SK-N-SH (cell line): ENCODE measurements at regions not wholly inside any gene's neighbourhood (a gene's known extent, or its start where the extent isn't known, plus 50 kb on each side); places are given as distances from the start of the nearest gene placed in this dataset.

Experiments used
- CTCF ChIA-PET: fragments of 300-600, 350-600 bp; formaldehyde crosslinking; extraction: SDS; loops from one replicate; lab custom pipeline; 2021; lab: Yijun Ruan, JAX
- POLR2A ChIA-PET: fragments of 350-600 bp; sonication (Branson Sonifier 250); formaldehyde crosslinking; extraction: SDS; loops from one replicate; lab custom pipeline; 2020; ENCODE audit warnings: antibody characterized with exemption, inconsistent platforms; lab: Yijun Ruan, JAX
- DNase-seq: peaks from one replicate; pipeline ENCODE4 v3.0.0; 2012
- H2AFZ ChIP-seq: fragments of 200-600 bp; sonication (generic); 2 replicates; pipeline ENCODE4 v1.8.1; 2016; ENCODE audit warnings: antibody characterized with exemption, mild to moderate bottlenecking, low read depth
- H3F3A ChIP-seq: fragments of 200-600 bp; sonication (generic); replicated peaks from 2 replicates; pipeline ENCODE3; 2016; ENCODE audit warnings: antibody characterized with exemption, mild to moderate bottlenecking; ENCODE audit not compliant: insufficient read depth
- H3K27ac ChIP-seq, 2 experiments: fragments of 200-500 bp in 1 of 2; fragments of 200-600 bp in 1 of 2; sonication (Bioruptor generic) in 1 of 2; sonication (generic), shearing (Covaris generic) in 1 of 2; 2 replicates each; pipeline versions ENCODE4 v1.5.1 to v1.6.1; 2014 to 2016; ENCODE audit warnings: low read depth in 2 of 2, inconsistent platforms in 1 of 2, low read length in 1 of 2, mild to moderate bottlenecking in 1 of 2, mixed read lengths in 1 of 2
- H3K27me3 ChIP-seq: fragments of 200-600 bp; sonication (generic), shearing (Covaris generic); 2 replicates; pipeline ENCODE4 v1.6.1; 2016; ENCODE audit warnings: mixed run types; ENCODE audit not compliant: insufficient read depth
- H3K36me3 ChIP-seq, 2 experiments: fragments of 200-500 bp in 1 of 2; fragments of 200-600 bp in 1 of 2; sonication (Bioruptor generic) in 1 of 2; sonication (generic) in 1 of 2; replicated peaks in 1 of 2; 2 replicates each; pipeline versions ENCODE3 to v1.5.1; 2014 to 2016; ENCODE audit warnings: low read length in 1 of 2, mild to moderate bottlenecking in 1 of 2; ENCODE audit not compliant: insufficient read depth in 2 of 2, control insufficient read depth in 1 of 2
- H3K4me1 ChIP-seq, 2 experiments: fragments of 200-500 bp in 1 of 2; fragments of 200-600 bp in 1 of 2; sonication (Bioruptor generic) in 1 of 2; sonication (generic), shearing (Covaris generic) in 1 of 2; 2 replicates each; pipeline versions ENCODE4 v1.5.1 to v1.6.1; 2014 to 2016; ENCODE audit warnings: low read depth in 1 of 2, low read length in 1 of 2, mixed run types in 1 of 2; ENCODE audit not compliant: insufficient read depth in 2 of 2, control insufficient read depth in 1 of 2
- H3K4me2 ChIP-seq: fragments of 200-600 bp; sonication (generic), shearing (Covaris generic); 2 replicates; pipeline ENCODE4 v1.6.1; 2017; ENCODE audit warnings: mixed run types
- H3K4me3 ChIP-seq, 2 experiments: fragments of 200-500 bp in 1 of 2; fragments of 200-600 bp in 1 of 2; sonication (Bioruptor generic) in 1 of 2; sonication (generic), shearing (Covaris generic) in 1 of 2; 2 replicates each; pipeline versions ENCODE4 v1.5.1 to v1.8.1; 2014 to 2016; ENCODE audit warnings: low read depth in 2 of 2, inconsistent platforms in 1 of 2, low read length in 1 of 2, mild to moderate bottlenecking in 1 of 2, mixed read lengths in 1 of 2, moderate library complexity in 1 of 2
- H3K79me2 ChIP-seq: fragments of 200-600 bp; sonication (generic); 2 replicates; pipeline ENCODE4 v1.8.1; 2017; ENCODE audit warnings: mild to moderate bottlenecking; ENCODE audit not compliant: insufficient read depth
- H3K9ac ChIP-seq: fragments of 200-600 bp; sonication (generic); 2 replicates; pipeline ENCODE4 v1.6.1; 2017; ENCODE audit warnings: mixed run types
- H3K9me2 ChIP-seq: fragments of 200-600 bp; sonication (generic); 2 replicates; pipeline ENCODE4 v1.6.1; 2017; ENCODE audit warnings: mixed run types
- H3K9me3 ChIP-seq: fragments of 200-600 bp; sonication (generic); 2 replicates; pipeline ENCODE4 v1.6.1; 2017; ENCODE audit warnings: mixed run types, mild to moderate bottlenecking, moderate library complexity
- H4K20me1 ChIP-seq: fragments of 200-600 bp; sonication (generic); 2 replicates; pipeline ENCODE4 v1.6.1; 2017; ENCODE audit warnings: mild to moderate bottlenecking, mixed run types; ENCODE audit not compliant: insufficient read depth
- CHD2 ChIP-seq: fragments of 150-350 bp; IDR thresholded peaks from 2 replicates; pipeline ENCODE4 v1.6.1; 2018; ENCODE audit warnings: low read length; ENCODE audit not compliant: partially characterized antibody
- ELF1 ChIP-seq: IDR thresholded peaks from 2 replicates; pipeline ENCODE4 v1.4.0; 2012
- EZH2phosphoT487 ChIP-seq: fragments of 200-600 bp; sonication (generic); IDR thresholded peaks from 2 replicates; pipeline ENCODE4 v1.6.1; 2017; ENCODE audit warnings: low read depth, mixed run types, mild to moderate bottlenecking, antibody characterized with exemption, moderate library complexity, borderline replicate concordance
- FOSL2 ChIP-seq: IDR thresholded peaks from 2 replicates; pipeline ENCODE4 v1.4.0; 2012; ENCODE audit warnings: low read depth, mild to moderate bottlenecking, moderate library complexity, borderline replicate concordance
- FOXJ3 ChIP-seq: sonication (generic); formaldehyde crosslinking; IDR thresholded peaks from 2 replicates; pipeline ENCODE4 v1.5.1; 2020; ENCODE audit warnings: mild to moderate bottlenecking, missing genetic modification reagents
- FOXM1 ChIP-seq: IDR thresholded peaks from 2 replicates; pipeline ENCODE4 v1.4.0; 2012; ENCODE audit warnings: low read depth, mild to moderate bottlenecking
- GABPA ChIP-seq: IDR thresholded peaks from 2 replicates; pipeline ENCODE4 v1.4.0; 2012; ENCODE audit warnings: low read depth, mild to moderate bottlenecking
- JUND ChIP-seq: IDR thresholded peaks from 2 replicates; pipeline ENCODE4 v1.4.0; 2012
- NRF1 ChIP-seq: IDR thresholded peaks from 2 replicates; pipeline ENCODE4 v1.6.1; 2012; ENCODE audit warnings: low read depth, mild to moderate bottlenecking, low read length
- PBX3 ChIP-seq: IDR thresholded peaks from 2 replicates; pipeline ENCODE4; 2012
- POLR2AphosphoS5 ChIP-seq: IDR thresholded peaks from 2 replicates; pipeline ENCODE4 v1.6.1; 2012; ENCODE audit warnings: low read depth, low read length
- RCOR1 ChIP-seq: fragments of 150-350 bp; IDR thresholded peaks from 2 replicates; pipeline ENCODE4 v1.6.1; 2017; ENCODE audit warnings: antibody characterized with exemption, low read length
- RFX5 ChIP-seq: IDR thresholded peaks from 2 replicates; pipeline ENCODE4 v1.6.1; 2012; ENCODE audit warnings: mild to moderate bottlenecking, improper control_type of control experiment, low read length
- RXRA ChIP-seq: IDR thresholded peaks from 2 replicates; pipeline ENCODE4 v1.4.0; 2012; ENCODE audit warnings: low read depth, mild to moderate bottlenecking, borderline replicate concordance
- TAF1 ChIP-seq: IDR thresholded peaks from 2 replicates; pipeline ENCODE4 v1.6.1; 2012; ENCODE audit warnings: low read depth, mild to moderate bottlenecking, low read length, moderate library complexity, borderline replicate concordance
- TCF12 ChIP-seq: IDR thresholded peaks from 2 replicates; pipeline ENCODE4 v1.4.0; 2012
- TEAD4 ChIP-seq: IDR thresholded peaks from 2 replicates; pipeline ENCODE4 v1.4.0; 2012; ENCODE audit warnings: mild to moderate bottlenecking, borderline replicate concordance; ENCODE audit not compliant: insufficient read depth
- USF1 ChIP-seq: IDR thresholded peaks from 2 replicates; pipeline ENCODE4 v1.4.0; 2012; ENCODE audit warnings: low read depth, borderline replicate concordance
- WGBS: methylation state at CpG from one replicate; pipeline ENCODE4 v1.1.6; 2017; ENCODE audit warnings: low lambda C conversion rate; 5-methylcytosine and 5-hydroxymethylcytosine counted together
- TF ChIP-seq, protein P1 (sequence below): fragments of 200-600 bp; sonication (generic); IDR thresholded peaks from 2 replicates; pipeline ENCODE4 v1.6.1; 2017; ENCODE audit warnings: antibody characterized with exemption, mild to moderate bottlenecking, moderate library complexity
- TF ChIP-seq, protein P2 (sequence below): IDR thresholded peaks from 2 replicates; pipeline ENCODE4 v1.4.0; 2012; ENCODE audit warnings: low read depth
- TF ChIP-seq, protein P3 (sequence below): fragments of 150-350 bp; IDR thresholded peaks from 2 replicates; pipeline ENCODE4 v1.6.1; 2017; ENCODE audit warnings: antibody characterized with exemption, low read length, low read depth, borderline replicate concordance
- TF ChIP-seq, protein P4 (sequence below): IDR thresholded peaks from 2 replicates; pipeline ENCODE4 v1.6.1; 2012; ENCODE audit warnings: mild to moderate bottlenecking, low read depth, low read length, moderate library complexity

DNA sequence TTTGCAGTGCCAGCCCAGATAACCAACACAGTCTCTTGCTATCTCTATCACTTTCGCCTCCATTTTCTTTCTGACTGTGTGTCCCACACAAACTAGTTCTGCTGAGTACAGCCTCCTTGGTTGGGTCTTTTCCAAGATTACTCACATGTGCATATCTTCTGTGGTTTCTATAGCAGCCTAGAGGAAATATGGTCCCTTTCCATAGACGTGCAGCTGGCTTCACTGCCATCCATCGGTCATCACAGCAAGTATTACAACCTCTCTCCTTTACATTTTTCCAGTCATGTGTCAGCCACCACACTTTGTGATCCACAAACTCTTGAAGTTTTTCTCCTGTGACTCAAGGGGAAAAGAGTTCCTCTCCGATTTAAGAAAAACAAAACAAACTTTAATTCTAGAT, 893.4 kb upstream of the ADGRL4 start (continued):
- TF ChIP-seq, protein P1, sequence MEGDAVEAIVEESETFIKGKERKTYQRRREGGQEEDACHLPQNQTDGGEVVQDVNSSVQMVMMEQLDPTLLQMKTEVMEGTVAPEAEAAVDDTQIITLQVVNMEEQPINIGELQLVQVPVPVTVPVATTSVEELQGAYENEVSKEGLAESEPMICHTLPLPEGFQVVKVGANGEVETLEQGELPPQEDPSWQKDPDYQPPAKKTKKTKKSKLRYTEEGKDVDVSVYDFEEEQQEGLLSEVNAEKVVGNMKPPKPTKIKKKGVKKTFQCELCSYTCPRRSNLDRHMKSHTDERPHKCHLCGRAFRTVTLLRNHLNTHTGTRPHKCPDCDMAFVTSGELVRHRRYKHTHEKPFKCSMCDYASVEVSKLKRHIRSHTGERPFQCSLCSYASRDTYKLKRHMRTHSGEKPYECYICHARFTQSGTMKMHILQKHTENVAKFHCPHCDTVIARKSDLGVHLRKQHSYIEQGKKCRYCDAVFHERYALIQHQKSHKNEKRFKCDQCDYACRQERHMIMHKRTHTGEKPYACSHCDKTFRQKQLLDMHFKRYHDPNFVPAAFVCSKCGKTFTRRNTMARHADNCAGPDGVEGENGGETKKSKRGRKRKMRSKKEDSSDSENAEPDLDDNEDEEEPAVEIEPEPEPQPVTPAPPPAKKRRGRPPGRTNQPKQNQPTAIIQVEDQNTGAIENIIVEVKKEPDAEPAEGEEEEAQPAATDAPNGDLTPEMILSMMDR, result peak; percentile 38
- TF ChIP-seq FOXM1 (no peak), RFX5 (no peak), TEAD4 (no peak), PBX3 (peak; percentile 59), TCF12 (peak; percentile 79), USF1 (no peak), GABPA (no peak)

- Histone ChIP-seq H3K27me3 (no peaks in the 10 kb centered on the region), H3K9me2 (no peaks in the 10 kb centered on the region), H3K4me1 (peaks cover 0 to 10% of the 10 kb centered on the region in 2 experiments; a peak in 1 of 4 replicates), H3K4me3 (no peak overlapping the region), H3K9ac (no peak overlapping the region), H4K20me1 (no peaks in the 10 kb centered on the region), H3F3A (no peaks in the 10 kb centered on the region), H3K36me3 (no peaks in the 10 kb centered on the region), H3K9me3 (no peaks in the 10 kb centered on the region), H2AFZ (no peak overlapping the region), H3K79me2 (no peaks in the 10 kb centered on the region), H3K4me2 (no peak overlapping the region), H3K27ac (no peak overlapping the region)
- DNase-seq, result no peak
- TF ChIP-seq JUND (no peak), NRF1 (no peak), TAF1 (no peak), EZH2phosphoT487 (no peak), ELF1 (no peak), FOXM1 (no peak), FOXJ3 (CRISPR knock-in tag) (no peak), RCOR1 (no peak), RXRA (no peak), FOSL2 (no peak), TCF12 (no peak), CHD2 (no peak), TEAD4 (no peak), POLR2AphosphoS5 (no peak), RFX5 (no peak), GABPA (no peak)
- TF ChIP-seq, protein P1, result no peak
- TF ChIP-seq, protein P2, sequence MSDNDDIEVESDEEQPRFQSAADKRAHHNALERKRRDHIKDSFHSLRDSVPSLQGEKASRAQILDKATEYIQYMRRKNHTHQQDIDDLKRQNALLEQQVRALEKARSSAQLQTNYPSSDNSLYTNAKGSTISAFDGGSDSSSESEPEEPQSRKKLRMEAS, result no peak
- TF ChIP-seq, protein P3, sequence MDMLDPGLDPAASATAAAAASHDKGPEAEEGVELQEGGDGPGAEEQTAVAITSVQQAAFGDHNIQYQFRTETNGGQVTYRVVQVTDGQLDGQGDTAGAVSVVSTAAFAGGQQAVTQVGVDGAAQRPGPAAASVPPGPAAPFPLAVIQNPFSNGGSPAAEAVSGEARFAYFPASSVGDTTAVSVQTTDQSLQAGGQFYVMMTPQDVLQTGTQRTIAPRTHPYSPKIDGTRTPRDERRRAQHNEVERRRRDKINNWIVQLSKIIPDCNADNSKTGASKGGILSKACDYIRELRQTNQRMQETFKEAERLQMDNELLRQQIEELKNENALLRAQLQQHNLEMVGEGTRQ, result no peak
- TF ChIP-seq, protein P4, sequence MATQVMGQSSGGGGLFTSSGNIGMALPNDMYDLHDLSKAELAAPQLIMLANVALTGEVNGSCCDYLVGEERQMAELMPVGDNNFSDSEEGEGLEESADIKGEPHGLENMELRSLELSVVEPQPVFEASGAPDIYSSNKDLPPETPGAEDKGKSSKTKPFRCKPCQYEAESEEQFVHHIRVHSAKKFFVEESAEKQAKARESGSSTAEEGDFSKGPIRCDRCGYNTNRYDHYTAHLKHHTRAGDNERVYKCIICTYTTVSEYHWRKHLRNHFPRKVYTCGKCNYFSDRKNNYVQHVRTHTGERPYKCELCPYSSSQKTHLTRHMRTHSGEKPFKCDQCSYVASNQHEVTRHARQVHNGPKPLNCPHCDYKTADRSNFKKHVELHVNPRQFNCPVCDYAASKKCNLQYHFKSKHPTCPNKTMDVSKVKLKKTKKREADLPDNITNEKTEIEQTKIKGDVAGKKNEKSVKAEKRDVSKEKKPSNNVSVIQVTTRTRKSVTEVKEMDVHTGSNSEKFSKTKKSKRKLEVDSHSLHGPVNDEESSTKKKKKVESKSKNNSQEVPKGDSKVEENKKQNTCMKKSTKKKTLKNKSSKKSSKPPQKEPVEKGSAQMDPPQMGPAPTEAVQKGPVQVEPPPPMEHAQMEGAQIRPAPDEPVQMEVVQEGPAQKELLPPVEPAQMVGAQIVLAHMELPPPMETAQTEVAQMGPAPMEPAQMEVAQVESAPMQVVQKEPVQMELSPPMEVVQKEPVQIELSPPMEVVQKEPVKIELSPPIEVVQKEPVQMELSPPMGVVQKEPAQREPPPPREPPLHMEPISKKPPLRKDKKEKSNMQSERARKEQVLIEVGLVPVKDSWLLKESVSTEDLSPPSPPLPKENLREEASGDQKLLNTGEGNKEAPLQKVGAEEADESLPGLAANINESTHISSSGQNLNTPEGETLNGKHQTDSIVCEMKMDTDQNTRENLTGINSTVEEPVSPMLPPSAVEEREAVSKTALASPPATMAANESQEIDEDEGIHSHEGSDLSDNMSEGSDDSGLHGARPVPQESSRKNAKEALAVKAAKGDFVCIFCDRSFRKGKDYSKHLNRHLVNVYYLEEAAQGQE, result no peak
- CTCF ChIA-PET, result no interaction called here
- WGBS, result 56% methylated on average over 2 of the region's 2 CpGs
- POLR2A ChIA-PET, result no interaction called here
Observed at GRCh38 chr1:79896140-79896539, 889.6 kb upstream of the ADGRL4 start.
